Esophagus squamous epithelium (tissue), 5 donors: ENCODE measurements at regions not wholly inside any gene's neighbourhood (a gene's known extent, or its start where the extent isn't known, plus 50 kb on each side); places are given as distances from the start of the nearest gene placed in this dataset.
"Not testable (repeated sequence)": the region's sequence is repeated elsewhere in the genome, so short reads cannot be mapped to it uniquely, and the experiment has no call there.

Source experiments
- DNase-seq: peaks from one replicate; lab custom pipeline; 2025; lab: John Stamatoyannopoulos, UW
- H3K27ac ChIP-seq, 4 donors: fragments of 200-600 bp; sonication (generic); one replicate each; pipeline ENCODE4 v1.5.1; 2016 to 2019; ENCODE audit warnings: mild to moderate bottlenecking in 1 of 4
- H3K27me3 ChIP-seq, 4 donors: fragments of 200-600 bp; sonication (generic); 1 replicate in 3 of 4; 2 replicates in 1 of 4; pipeline versions ENCODE4 v1.5.1 to v1.6.0; 2017 to 2021; ENCODE audit warnings: antibody characterized with exemption in 1 of 4
- H3K36me3 ChIP-seq, 3 donors: fragments of 200-600 bp; sonication (generic); one replicate each; pipeline ENCODE4 v1.5.1; 2016 to 2019
- H3K4me1 ChIP-seq, 3 donors: fragments of 200-600 bp; sonication (generic); one replicate each; pipeline ENCODE4 v1.5.1; 2017 to 2019
- H3K4me3 ChIP-seq, 4 donors: fragments of 200-600 bp; sonication (generic); 1 replicate in 3 of 4; 2 replicates in 1 of 4; pipeline ENCODE4 v1.5.1; 2016 to 2019; ENCODE audit warnings: mild to moderate bottlenecking in 2 of 4, moderate library complexity in 1 of 4
- H3K9me3 ChIP-seq, 3 donors: fragments of 200-600 bp; sonication (generic); one replicate each; pipeline ENCODE4 v1.5.1; 2016 to 2019
- POLR2A ChIP-seq, 4 donors: fragments of 450-650 bp; IDR thresholded peaks; one replicate each; pipeline ENCODE4 v1.6.1; 2017; ENCODE audit warnings: antibody characterized with exemption in 4 of 4, mild to moderate bottlenecking in 4 of 4, moderate library complexity in 3 of 4
- WGBS, 2 donors: methylation state at CpG; one replicate each; pipeline ENCODE4 v1.1.5; 2018; 5-methylcytosine and 5-hydroxymethylcytosine counted together
- intact Hi-C: fragments of 100-400 bp; cut with DNase I; formaldehyde crosslinking; loops from one replicate; pipeline ENCODE4 v1.15.0; 2022
- TF ChIP-seq, protein P1 (sequence below), 6 experiments: fragments of 450-650 bp in 4 of 6; fragments of 200-600 bp in 2 of 6; sonication (generic) in 2 of 6; IDR thresholded peaks; one replicate each; pipeline ENCODE4 v1.5.1; 2016 to 2019; ENCODE audit warnings: antibody characterized with exemption in 6 of 6, mild to moderate bottlenecking in 4 of 6, moderate library complexity in 4 of 6
- donor health status: DM: yes; HTN: yes; CAD: no.

- WGBS, 2 donors = 90 to 94% methylated on average over 2 of the region's 2 CpGs
- DNase-seq = no peak
- peaks cover 0 to 14% (median 0%) of the 10 kb centered on the region in 4 donors for H3K27me3 ChIP-seq
Observed at GRCh38 chr16:50490828-50491227, 57.4 kb upstream of the NKD1 start.

DNA sequence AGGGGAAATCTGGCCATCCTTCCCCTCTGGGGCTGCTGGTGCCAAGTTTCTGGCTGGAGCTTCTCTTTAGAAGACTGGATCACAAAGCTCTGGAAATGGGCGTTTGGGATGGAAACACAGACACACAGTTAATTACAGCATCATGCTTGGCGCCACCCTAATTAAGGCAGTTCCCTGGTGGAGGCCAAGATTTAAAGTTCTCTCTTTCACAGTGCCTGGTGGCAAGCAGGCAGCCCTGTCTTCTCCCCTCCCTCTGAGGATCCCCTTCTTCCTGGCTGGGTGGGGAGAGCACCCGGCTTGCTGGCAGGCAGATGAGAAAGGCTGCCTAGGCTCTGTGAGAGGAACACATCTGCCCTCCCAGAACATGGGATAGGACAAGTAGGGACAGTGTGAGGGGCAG, 59.0 kb upstream of the NKD1 start:
- H3K4me1 ChIP-seq = no peaks in the 10 kb centered on the region
- no peaks in the 10 kb centered on the region for H3K36me3 ChIP-seq
- H3K27ac ChIP-seq = no peak overlapping the region
- TF ChIP-seq POLR2A (IDR thresholded peaks at IDR 0.05) = no peak
- TF ChIP-seq, protein P1, sequence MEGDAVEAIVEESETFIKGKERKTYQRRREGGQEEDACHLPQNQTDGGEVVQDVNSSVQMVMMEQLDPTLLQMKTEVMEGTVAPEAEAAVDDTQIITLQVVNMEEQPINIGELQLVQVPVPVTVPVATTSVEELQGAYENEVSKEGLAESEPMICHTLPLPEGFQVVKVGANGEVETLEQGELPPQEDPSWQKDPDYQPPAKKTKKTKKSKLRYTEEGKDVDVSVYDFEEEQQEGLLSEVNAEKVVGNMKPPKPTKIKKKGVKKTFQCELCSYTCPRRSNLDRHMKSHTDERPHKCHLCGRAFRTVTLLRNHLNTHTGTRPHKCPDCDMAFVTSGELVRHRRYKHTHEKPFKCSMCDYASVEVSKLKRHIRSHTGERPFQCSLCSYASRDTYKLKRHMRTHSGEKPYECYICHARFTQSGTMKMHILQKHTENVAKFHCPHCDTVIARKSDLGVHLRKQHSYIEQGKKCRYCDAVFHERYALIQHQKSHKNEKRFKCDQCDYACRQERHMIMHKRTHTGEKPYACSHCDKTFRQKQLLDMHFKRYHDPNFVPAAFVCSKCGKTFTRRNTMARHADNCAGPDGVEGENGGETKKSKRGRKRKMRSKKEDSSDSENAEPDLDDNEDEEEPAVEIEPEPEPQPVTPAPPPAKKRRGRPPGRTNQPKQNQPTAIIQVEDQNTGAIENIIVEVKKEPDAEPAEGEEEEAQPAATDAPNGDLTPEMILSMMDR (IDR thresholded peaks at IDR 0.05) = no peak
- intact Hi-C loops = no loop called here
- peaks cover 0 to 23% (median 0%) of the 10 kb centered on the region in 4 donors for H3K27me3 ChIP-seq
- no peak for DNase-seq
- peaks cover 0 to 9% (median 0%) of the 10 kb centered on the region in 3 donors for H3K9me3 ChIP-seq
- H3K4me3 ChIP-seq = no peak overlapping the region
- WGBS, 2 donors = 73% methylated on average over 2 of the region's 3 CpGs; no CpG with 5 or more reads in 1 of the 2 donors

More at GRCh38 chr16:50490828-50491227, 57.4 kb upstream of the NKD1 start:
- intact Hi-C loops = no loop called here
- TF ChIP-seq, protein P1 (IDR thresholded peaks at IDR 0.05) = no peak
- no peak for TF ChIP-seq POLR2A (IDR thresholded peaks at IDR 0.05)
- Histone ChIP-seq H3K27ac (no peak overlapping the region), H3K4me3 (no peak overlapping the region), H3K9me3 (no peaks in the 10 kb centered on the region), H3K36me3 (no peaks in the 10 kb centered on the region), H3K4me1 (no peaks in the 10 kb centered on the region)

DNA sequence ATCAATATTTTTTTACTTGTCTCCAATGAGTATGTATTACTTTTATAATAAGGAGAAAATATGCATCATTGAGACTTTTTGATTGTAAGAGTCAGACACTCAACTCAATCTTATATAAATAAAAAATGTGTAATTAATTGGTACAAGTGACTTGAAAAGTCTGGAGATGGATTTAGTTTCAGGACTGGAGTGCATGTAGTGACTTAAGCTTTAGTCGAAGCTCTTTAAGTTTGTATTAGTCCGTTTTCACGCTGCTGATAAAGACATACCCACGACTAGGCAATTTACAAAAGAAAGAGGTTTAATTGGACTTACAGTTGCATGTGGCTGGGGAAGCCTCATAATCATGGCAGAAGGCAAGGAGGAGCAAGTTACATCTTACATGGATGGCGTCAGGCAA, 60.7 kb upstream of the NKD1 start:
- no peak for TF ChIP-seq POLR2A (IDR thresholded peaks at IDR 0.05)
- TF ChIP-seq, protein P1 (IDR thresholded peaks at IDR 0.05) = no peak
- DNase-seq = no peak
- intact Hi-C loops = no loop called here
- Histone ChIP-seq H3K9me3 (peaks cover 0 to 9% (median 0%) of the 10 kb centered on the region in 3 donors), H3K36me3 (no peaks in the 10 kb centered on the region), H3K27me3 (peaks cover 0 to 23% (median 0%) of the 10 kb centered on the region in 4 donors), H3K27ac (no peak overlapping the region), H3K4me3 (no peak overlapping the region), H3K4me1 (no peaks in the 10 kb centered on the region)
- 70 to 85% methylated on average over 5 of the region's 5 CpGs for WGBS, 2 donors

DNA sequence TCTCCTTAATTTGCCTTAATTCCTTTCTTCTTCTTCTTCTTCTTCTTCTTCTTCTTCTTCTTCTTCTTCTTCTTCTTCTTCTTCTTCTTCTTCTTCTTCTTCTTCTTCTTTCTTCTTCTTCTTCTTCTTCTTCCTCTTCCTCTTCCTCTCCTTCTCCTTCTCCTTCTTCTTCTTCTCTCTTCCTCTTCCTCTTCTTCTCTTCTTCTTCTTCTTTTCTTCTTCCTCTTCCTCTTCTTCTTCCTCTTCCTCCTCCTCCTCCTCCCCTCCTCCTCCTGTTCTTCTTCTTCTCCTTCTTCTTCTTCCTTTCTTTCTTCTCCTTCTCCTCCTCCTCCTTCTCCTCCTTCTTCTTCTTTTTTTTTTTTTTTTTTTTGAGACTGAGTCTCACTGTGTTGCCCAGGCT, 62.0 kb upstream of the NKD1 start:
- intact Hi-C loops, H3K4me3 ChIP-seq, H3K9me3 ChIP-seq, DNase-seq, H3K36me3 ChIP-seq, H3K4me1 ChIP-seq, H3K27ac ChIP-seq: not testable (repeated sequence)
- H3K27me3 ChIP-seq = peaks cover 0 to 23% (median 0%) of the 10 kb centered on the region in 4 donors

- TF ChIP-seq, protein P1 (IDR thresholded peaks at IDR 0.05) = no peak
- no peak for TF ChIP-seq POLR2A (IDR thresholded peaks at IDR 0.05)
- Histone ChIP-seq H3K4me3 (no peak overlapping the region), H3K27me3 (peaks cover 0 to 23% (median 0%) of the 10 kb centered on the region in 4 donors), H3K36me3 (no peaks in the 10 kb centered on the region), H3K9me3 (peaks cover 0 to 9% (median 0%) of the 10 kb centered on the region in 3 donors), H3K4me1 (no peaks in the 10 kb centered on the region), H3K27ac (no peak overlapping the region)
- DNase-seq = no peak
- intact Hi-C loops = no loop called here
- 91 to 100% methylated on average over 2 of the region's 2 CpGs for WGBS, 2 donors
Observed at GRCh38 chr16:50485232-50485631, 63.0 kb upstream of the NKD1 start.

DNA sequence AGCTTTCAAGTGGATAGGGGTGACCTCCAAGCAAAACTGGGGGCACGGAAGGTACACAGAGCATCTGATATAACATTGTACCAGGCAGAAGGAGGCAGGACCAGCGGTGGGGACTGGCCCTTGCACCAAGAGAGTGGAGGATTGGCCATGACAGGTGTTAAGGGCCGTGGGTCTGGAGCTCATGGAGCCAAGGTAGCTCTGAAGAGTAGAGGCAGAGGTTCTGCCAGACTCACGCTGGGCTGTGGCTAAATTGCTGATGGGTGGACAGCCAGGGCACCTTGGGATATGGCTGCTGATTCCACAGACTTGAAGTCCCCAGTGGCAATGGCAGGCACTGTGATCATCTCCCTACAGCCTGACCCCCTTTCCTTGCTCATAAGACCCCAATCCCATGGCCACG, 65.9 kb upstream of the NKD1 start:
- peaks cover 0 to 9% (median 0%) of the 10 kb centered on the region in 3 donors for H3K9me3 ChIP-seq
- H3K27ac ChIP-seq = no peak overlapping the region
- no peak for DNase-seq
- WGBS, 2 donors = 80 to 89% methylated on average over 4 of the region's 5 CpGs
- H3K27me3 ChIP-seq = peaks cover 0 to 28% (median 0%) of the 10 kb centered on the region in 4 donors
- TF ChIP-seq, protein P1 (IDR thresholded peaks at IDR 0.05) = no peak
- TF ChIP-seq POLR2A (IDR thresholded peaks at IDR 0.05) = no peak
- H3K36me3 ChIP-seq = no peaks in the 10 kb centered on the region
- intact Hi-C loops = no loop called here
- peaks cover 0 to 8% (median 0%) of the 10 kb centered on the region in 3 donors for H3K4me1 ChIP-seq
- no peak overlapping the region for H3K4me3 ChIP-seq
